PC-3 (cell line): ENCODE measurements at regions not wholly inside any gene's neighbourhood (a gene's known extent, or its start where the extent isn't known, plus 50 kb on each side); places are given as distances from the start of the nearest gene placed in this dataset.

Experiments used
- EZH2phosphoT487 ChIP-seq: fragments of 300-600 bp; sonication (generic); IDR thresholded peaks from 2 replicates; pipeline ENCODE4 v1.6.1; 2018; ENCODE audit warnings: mild to moderate bottlenecking, antibody characterized with exemption, low read length, borderline replicate concordance
- TF ChIP-seq, protein P1 (sequence below): fragments of 300-600 bp; sonication (generic); conservative IDR thresholded peaks from 2 replicates; pipeline ENCODE4 v1.5.1; 2017; ENCODE audit warnings: antibody characterized with exemption, low read depth, mild to moderate bottlenecking, low read length

- no peak for TF ChIP-seq EZH2phosphoT487
- TF ChIP-seq, protein P1, sequence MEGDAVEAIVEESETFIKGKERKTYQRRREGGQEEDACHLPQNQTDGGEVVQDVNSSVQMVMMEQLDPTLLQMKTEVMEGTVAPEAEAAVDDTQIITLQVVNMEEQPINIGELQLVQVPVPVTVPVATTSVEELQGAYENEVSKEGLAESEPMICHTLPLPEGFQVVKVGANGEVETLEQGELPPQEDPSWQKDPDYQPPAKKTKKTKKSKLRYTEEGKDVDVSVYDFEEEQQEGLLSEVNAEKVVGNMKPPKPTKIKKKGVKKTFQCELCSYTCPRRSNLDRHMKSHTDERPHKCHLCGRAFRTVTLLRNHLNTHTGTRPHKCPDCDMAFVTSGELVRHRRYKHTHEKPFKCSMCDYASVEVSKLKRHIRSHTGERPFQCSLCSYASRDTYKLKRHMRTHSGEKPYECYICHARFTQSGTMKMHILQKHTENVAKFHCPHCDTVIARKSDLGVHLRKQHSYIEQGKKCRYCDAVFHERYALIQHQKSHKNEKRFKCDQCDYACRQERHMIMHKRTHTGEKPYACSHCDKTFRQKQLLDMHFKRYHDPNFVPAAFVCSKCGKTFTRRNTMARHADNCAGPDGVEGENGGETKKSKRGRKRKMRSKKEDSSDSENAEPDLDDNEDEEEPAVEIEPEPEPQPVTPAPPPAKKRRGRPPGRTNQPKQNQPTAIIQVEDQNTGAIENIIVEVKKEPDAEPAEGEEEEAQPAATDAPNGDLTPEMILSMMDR, result no peak
Observed at GRCh38 chr2:196362973-196363549, 191.7 kb upstream of the STK17B start.
